ENCODE measurements at regions not wholly inside any gene's neighbourhood (a gene's known extent, or its start where the extent isn't known, plus 50 kb on each side); places are given as distances from the start of the nearest gene placed in this dataset.

DNA sequence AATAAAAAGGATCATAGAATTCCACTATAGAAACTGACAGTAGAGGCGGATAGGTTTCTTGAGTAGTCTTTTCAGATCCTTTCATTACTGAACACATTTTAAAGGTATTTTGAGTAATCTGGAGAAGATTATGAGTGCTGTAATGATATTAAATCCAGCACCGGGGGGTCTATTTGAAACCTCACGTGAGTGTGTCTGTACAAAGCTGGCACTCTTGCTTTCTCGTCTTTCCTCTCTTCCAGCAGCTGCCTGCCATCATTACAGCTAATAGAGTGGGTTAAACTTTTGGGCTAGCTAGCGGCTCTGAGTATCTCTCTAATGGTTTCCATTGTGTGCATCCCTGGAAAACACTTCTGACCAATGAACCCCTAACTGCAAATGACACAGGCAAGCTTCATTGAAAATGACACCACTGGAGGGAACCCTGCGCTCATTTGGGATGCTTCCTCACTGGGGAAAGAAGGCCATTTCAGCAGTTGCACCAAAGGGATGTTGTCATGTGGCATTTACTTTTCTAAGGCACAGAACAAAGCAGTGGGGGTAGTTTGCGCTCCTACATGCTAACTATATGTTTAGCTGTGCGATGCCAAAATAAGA, 101.0 kb downstream of the HRH4 start:
- DNase-seq (ENCODE audit: low read depth): no peak

DNA sequence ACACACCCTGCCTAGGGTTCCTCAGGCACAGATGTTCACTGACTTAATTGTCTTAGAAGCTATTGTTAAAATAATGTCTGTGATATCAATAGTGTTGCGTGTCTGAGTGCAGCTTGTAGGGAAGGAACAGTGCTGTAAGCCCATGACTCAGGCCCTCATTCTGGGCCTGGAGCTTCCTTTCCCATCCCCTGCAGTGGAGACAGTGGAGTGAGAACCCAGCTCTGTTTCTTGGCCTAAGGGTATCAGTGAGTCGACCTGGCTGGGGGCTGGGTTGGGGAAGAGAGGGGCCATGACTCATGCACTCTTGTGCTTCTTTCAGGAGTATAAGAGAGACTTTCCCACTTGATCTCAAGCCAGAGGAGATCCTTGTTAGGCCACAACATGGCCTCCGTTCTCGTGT, 106.8 kb downstream of the HRH4 start:
- DNase-seq (ENCODE audit: low read depth): no peak

- DNase-seq (ENCODE audit: low read depth): no peak
Measured at GRCh38 chr18:24570716-24571115, 110.3 kb downstream of the HRH4 start.

GRCh38 chr18:24582771-24583170, 122.3 kb downstream of the HRH4 start:
- no peak for DNase-seq (ENCODE audit: low read depth)

DNA sequence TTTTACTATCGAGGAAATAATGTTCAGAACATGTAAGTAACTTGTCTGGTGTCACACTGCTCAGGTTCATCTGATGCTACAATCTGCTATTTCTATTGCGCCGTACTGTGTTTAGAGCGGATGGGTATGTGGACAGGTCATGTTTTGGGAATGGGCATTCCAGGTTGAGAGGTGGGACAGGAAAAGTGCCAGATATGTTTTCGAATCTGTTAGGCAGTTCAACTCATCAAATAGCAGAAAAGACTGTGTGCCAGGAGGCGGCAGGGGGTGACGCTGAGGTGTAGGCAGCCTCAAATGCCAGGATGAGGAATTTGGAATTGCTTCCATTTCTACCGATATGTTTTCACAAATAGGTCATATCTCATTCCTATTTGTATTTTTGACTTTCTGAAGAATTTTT, 123.8 kb downstream of the HRH4 start:
- no peak for DNase-seq (ENCODE audit: low read depth)

DNA sequence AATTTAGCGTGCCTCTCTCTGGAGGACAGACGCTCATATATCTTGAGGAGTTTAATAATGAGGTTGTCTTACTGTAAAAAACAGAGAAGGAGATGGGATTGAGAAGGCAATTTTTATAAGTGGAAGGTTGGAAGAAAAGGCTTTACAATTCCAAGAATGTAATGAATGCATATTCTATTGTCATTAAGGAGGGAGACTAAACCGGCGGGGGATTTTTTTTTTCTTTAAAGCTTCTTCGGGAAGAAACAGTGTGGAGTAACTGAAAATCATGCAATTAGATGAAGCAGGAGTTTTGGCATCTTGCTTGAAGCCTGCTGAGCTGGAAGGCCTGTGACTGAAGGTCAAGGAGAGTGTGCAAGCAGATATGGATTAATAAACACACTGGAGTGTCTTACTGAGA, 124.4 kb downstream of the HRH4 start:
- DNase-seq (ENCODE audit: low read depth): no peak

- no peak for DNase-seq (ENCODE audit: low read depth)
Measured at GRCh38 chr18:24585996-24586566, 125.6 kb downstream of the HRH4 start.

DNA sequence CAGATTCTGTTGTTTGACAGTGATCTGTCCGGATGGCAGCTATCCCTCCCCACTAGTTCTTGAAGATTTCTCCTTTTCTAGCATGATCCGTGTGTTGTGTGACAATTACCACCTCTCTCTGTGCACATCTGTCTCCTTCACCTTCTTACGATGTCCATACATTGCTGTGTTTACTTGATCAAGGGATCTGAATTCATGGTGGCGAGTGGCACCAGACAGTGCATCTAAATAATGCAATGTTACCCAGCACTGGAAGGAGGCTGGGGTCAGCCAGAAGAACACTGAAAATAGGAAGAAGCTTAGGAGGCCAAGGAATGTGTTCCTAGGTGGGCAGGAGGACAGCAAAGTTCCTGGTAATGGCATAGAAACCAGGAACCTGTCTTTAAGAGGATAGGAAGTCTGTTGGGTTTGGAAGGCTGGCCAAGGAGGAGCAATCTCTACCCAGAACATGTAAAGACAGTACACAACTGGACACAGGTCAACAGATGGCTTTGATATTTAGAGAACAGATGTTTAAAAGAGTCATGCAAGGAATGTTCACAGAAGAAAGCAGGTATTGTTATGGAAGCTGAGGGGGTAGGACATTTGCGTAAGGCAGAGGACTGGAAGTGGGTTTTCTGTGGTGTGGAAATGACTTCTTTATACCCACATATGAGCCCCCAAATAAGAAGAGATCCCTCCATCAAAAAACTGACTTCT, 126.4 kb downstream of the HRH4 start:
- no peak for DNase-seq (ENCODE audit: low read depth)

GRCh38 chr18:24588440-24588839, 128.0 kb downstream of the HRH4 start:
- no peak for DNase-seq (ENCODE audit: low read depth)

GRCh38 chr18:24590946-24591345, 130.5 kb downstream of the HRH4 start:
- no peak for DNase-seq (ENCODE audit: low read depth)

GRCh38 chr18:24593401-24593800, 133.0 kb downstream of the HRH4 start:
- DNase-seq (ENCODE audit: low read depth): no peak

DNA sequence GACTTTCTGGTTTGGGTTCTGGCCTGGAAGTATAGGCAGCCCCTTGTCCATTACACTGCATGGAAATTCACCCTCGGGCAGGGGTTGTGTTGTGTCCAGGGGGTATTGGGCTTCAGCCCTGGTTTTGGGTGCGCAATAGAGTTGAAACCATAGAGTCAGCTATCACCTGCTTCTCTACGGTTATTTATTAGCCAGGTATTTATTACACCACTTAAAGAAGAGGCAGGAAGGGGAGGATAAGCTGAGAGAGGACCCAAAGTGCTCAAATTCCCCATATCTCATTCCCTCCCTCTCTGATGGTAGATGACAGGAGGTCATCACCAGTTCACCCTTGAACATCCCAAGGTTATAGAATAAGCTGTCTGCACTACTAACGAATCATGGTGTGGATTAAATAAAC, 133.4 kb downstream of the HRH4 start:
- DNase-seq (ENCODE audit: low read depth): no peak

- DNase-seq (ENCODE audit: low read depth): no peak
Measured at GRCh38 chr18:24595561-24596031, 135.2 kb downstream of the HRH4 start.

DNA sequence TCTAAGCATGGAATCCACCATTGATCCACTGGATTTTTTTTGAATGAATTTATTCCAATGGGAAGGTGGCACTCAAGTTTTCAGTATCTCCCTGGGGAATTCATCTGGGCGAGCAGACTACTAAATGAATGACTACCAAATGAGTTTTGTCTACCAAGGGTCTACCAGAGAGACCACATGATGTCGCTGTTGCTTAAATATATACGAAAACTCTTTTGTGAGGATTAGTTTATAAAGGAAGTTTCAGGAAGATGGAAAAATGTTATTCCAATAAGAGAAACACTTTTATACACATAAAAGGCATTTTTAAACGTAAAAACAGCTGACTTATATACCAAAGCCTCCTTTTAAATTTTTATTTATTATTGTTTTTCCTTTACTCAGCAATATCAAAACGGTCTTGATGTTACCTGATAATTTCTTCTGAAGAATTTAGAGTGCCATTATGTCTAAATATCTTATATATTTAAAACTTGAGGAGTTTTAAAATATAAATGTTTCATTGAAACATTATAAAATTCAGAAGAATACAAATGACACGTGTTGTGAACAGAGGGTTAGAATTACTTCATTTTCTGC, 139.7 kb downstream of the HRH4 start:
- no peak for DNase-seq (ENCODE audit: low read depth)

GRCh38 chr18:24601585-24601984, 141.1 kb downstream of the HRH4 start:
- no peak for DNase-seq (ENCODE audit: low read depth)

- no peak for DNase-seq (ENCODE audit: low read depth)
Measured at GRCh38 chr18:24602201-24602600, 141.8 kb downstream of the HRH4 start.

GRCh38 chr18:24603151-24603550, 142.7 kb downstream of the HRH4 start:
- DNase-seq (ENCODE audit: low read depth): no peak

GRCh38 chr18:24605444-24605843, 145.0 kb downstream of the HRH4 start:
- no peak for DNase-seq (ENCODE audit: low read depth)

GRCh38 chr18:24609254-24609653, 148.8 kb downstream of the HRH4 start:
- no peak for DNase-seq (ENCODE audit: low read depth)

DNA sequence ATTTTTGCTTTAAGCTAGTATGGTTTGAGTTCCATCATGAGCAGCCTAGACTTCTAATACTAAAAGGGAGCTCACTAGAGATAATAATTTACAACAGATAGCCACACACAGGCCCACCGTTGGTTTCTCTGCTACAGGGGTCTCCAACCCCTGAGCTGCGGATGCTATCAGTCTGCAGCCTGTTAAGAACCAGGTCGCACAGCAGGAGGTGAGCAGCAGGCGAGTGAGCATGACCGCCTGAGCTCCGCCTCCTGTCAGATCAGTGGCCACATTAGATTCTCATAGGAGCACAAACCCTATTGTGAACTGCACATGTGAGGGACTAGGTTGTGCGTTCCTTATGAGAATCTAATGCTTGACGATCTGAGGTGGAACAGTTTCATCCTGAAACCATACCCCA, 150.6 kb downstream of the HRH4 start:
- no peak for DNase-seq (ENCODE audit: low read depth)

- no peak for DNase-seq (ENCODE audit: low read depth)
Measured at GRCh38 chr18:24613896-24614640, 153.6 kb downstream of the HRH4 start.

DNA sequence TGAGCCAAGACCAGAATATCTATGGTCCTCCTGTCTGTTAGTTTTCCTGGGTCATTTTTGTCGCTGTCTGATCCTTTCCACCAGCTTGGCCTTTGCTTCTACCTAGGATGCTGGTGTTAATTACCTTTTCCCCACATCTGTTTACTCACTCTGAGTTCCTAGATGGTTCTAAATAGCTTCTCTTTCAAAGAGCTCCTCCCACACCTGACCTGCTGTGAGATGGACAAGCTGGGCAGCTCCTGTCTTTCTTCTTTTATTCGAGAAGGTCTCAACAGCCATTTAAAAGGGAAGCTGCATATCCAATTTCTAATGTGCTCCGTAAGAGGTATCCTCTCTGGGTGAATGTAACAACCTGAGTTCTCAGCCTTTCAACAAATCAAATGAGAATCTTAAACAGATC, 156.2 kb downstream of the HRH4 start:
- no peak for DNase-seq (ENCODE audit: low read depth)

Measured in T follicular helper cell (primary cell).